Tibial nerve (tissue), 4 donors: ENCODE measurements at regions not wholly inside any gene's neighbourhood (a gene's known extent, or its start where the extent isn't known, plus 50 kb on each side); places are given as distances from the start of the nearest gene placed in this dataset.

Experiments used
- CTCF ChIP-seq, 5 experiments: fragments of 200-600 bp in 3 of 5; fragments of 450-650 bp in 2 of 5; sonication (generic) in 3 of 5; IDR thresholded peaks; one replicate each; pipeline ENCODE4 v1.5.1; 2016 to 2019; ENCODE audit warnings: antibody characterized with exemption in 5 of 5, mild to moderate bottlenecking in 3 of 5, moderate library complexity in 2 of 5
- EP300 ChIP-seq, 2 donors: sonication (generic); formaldehyde crosslinking; IDR thresholded peaks; one replicate each; pipeline ENCODE4 v1.6.1; 2017; ENCODE audit warnings: antibody characterized with exemption in 2 of 2, mild to moderate bottlenecking in 1 of 2
- POLR2A ChIP-seq, 2 donors: fragments of 450-650 bp; IDR thresholded peaks; one replicate each; pipeline ENCODE4 v1.6.1; 2017; ENCODE audit warnings: antibody characterized with exemption in 2 of 2, mild to moderate bottlenecking in 2 of 2, moderate library complexity in 2 of 2

- TF ChIP-seq CTCF (IDR thresholded peaks at IDR 0.05) (no peak), POLR2A (IDR thresholded peaks at IDR 0.05) (no peak), EP300 (IDR thresholded peaks at IDR 0.05) (no peak)
Measured at GRCh38 chr5:6868171-6868570, 154.9 kb downstream of the TENT4A start.
